Choroid plexus epithelial cell (primary cell): ENCODE measurements at regions not wholly inside any gene's neighbourhood (a gene's known extent, or its start where the extent isn't known, plus 50 kb on each side); places are given as distances from the start of the nearest gene placed in this dataset.

Experiments
- DNase-seq: peaks from one replicate; pipeline ENCODE4 v3.0.0-alpha.2; 2010; ENCODE audit warnings: low read depth
- H3K4me3 ChIP-seq: 2 replicates; pipeline ENCODE4 v1.5.1; 2011; ENCODE audit warnings: low read depth, mild to moderate bottlenecking, control low read depth, low read length, moderate library complexity
- TF ChIP-seq, protein P1 (sequence below): conservative IDR thresholded peaks from 2 replicates; pipeline ENCODE4 v1.5.1; 2011; ENCODE audit warnings: low read depth, mild to moderate bottlenecking, control low read depth, inconsistent platforms, low read length, moderate library complexity

DNA sequence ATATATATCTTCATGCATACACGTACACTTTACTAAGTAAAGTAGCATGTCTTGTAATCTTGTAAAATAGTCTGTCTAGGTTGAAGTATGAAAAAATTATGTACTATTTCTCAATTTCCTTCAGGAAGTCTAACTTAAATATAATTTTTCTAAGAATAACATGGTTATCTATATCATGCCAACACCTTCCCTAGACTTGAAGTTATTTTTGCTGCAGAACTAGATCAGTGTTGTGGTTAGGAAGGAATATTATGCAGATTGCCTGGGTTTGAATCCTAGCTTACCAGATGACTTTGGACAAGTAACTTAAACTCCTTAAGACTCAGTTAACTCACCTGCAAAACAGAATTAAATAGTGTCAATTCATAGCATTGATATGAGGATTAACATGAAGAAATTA, 142.2 kb upstream of the SEMA3A start:
- TF ChIP-seq, protein P1, sequence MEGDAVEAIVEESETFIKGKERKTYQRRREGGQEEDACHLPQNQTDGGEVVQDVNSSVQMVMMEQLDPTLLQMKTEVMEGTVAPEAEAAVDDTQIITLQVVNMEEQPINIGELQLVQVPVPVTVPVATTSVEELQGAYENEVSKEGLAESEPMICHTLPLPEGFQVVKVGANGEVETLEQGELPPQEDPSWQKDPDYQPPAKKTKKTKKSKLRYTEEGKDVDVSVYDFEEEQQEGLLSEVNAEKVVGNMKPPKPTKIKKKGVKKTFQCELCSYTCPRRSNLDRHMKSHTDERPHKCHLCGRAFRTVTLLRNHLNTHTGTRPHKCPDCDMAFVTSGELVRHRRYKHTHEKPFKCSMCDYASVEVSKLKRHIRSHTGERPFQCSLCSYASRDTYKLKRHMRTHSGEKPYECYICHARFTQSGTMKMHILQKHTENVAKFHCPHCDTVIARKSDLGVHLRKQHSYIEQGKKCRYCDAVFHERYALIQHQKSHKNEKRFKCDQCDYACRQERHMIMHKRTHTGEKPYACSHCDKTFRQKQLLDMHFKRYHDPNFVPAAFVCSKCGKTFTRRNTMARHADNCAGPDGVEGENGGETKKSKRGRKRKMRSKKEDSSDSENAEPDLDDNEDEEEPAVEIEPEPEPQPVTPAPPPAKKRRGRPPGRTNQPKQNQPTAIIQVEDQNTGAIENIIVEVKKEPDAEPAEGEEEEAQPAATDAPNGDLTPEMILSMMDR: no peak
- H3K4me3 ChIP-seq: no peak overlapping the region
- DNase-seq: no peak

DNA sequence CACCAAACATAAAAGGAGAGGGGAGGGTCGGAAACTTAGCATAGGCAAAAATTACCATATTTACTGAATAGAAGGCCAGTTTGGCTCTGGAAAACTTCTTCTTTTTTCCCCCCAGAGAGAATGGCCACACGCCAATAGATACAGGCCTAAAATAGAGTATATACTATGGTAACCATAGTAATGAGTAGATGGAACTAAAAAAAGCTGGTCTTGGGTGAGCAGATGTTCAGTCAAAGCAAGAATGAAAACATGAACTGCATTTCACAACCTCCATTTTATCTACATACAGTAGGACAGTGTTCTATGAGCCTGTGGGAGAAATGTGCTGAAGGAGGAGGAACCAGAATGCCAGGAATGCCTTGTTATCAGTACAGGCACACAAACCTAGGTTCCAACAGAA, 141.7 kb upstream of the SEMA3A start:
- H3K4me3 ChIP-seq: no peak overlapping the region
- DNase-seq: peak; percentile 97
- TF ChIP-seq, protein P1: no peak

DNA sequence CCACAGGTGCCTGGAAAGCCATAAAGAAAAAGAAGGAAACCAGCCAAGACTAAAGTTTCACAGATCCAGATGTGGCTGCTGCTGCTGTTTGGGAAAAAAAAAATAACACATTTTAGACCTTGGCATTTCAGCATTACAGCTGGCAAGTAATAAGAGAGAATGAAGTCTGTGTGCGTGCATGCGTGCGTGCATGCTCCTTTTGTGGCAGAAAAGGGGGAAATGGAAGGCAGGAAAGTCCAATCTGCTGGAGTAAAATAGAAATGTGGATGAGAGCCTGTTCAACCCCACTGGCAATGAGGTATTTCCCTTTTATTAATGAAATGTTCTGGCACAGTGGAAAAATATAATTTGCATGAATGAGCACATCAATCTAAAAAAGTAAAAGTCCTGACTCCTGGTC, 137.0 kb upstream of the SEMA3A start:
- H3K4me3 ChIP-seq: no peak overlapping the region
- TF ChIP-seq, protein P1: no peak
- DNase-seq: no peak

DNA sequence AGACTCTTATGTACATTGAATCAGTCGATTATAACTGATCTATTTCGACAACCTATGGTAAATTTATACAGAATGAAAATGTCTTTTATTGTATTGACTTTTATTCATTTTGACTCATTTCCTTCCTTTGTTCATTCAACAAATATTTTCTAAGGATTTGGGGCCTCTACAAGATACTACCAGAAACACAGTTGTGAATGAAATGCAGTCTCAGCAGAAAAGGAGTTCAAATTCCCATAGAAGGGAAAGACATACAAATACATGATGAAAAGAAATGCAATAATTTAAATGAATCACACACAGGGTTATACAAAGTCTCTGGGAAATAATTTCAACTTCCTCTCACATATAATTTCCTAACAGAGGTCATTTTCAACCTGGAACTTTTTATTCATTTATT, 134.0 kb upstream of the SEMA3A start:
- TF ChIP-seq, protein P1: no peak
- no peak overlapping the region for H3K4me3 ChIP-seq
- DNase-seq: no peak

DNA sequence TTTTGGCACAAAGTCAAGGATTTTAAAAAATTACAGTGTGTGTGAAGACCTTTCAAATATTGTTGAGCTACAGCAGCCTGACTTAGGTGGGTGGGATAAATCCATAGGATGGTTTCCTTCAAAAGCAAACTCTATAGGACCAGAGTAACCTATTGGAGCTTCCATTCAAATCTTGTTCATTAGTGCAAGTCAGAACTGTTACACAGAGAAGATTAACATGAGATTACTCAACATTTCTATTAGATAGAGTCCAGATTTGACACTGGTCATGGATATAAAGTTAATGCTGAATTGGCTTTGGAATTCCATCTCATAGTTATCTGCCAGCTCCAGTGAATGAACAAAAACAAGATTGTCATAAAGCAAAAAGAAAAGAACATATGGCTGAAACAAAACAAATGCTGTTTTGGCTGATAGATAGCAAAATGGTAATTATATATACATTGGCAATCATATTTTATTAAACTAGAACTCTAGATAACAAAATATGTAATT, 129.6 kb upstream of the SEMA3A start:
- TF ChIP-seq, protein P1: no peak
- no peak overlapping the region for H3K4me3 ChIP-seq
- no peak for DNase-seq

DNA sequence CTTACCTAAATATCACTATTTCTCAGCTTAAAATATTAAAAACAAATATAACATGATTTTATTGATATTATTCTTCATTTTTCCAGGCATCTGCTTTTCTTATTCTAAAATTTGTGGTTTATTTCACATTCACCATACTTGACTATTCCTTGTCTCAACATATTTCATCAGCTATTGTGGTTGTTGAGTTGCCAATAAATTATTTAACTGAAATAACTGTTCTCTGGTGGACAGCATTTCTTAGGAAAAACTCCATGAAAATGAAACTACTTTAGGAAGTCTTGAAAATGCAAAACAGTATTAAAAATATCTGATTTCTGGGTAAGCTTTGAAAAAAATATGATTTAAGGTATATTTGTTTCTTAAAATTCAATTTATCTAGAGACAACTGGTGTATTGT, 122.9 kb upstream of the SEMA3A start:
- TF ChIP-seq, protein P1: no peak

DNA sequence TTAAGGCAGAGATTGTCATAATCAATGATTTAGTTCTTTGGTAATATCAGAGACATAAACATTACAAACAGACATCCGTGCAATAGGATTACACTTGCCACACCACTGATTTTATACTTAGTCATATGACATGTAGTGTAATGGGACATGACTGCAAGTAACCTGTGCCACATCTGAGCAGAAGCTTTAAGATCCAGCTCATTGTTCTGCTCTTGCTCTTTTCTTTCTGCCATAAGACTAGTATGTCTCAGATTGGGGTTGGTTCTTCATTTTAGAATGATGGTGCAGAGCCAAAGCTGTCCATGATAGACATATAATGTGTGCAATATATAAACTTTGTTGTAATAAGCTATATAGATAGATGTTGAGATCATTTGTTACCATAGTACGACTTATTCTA, 119.7 kb upstream of the SEMA3A start:
- H3K4me3 ChIP-seq: no peak overlapping the region
- no peak for DNase-seq
- TF ChIP-seq, protein P1: no peak

More for the DNA sequence above, 122.9 kb upstream of the SEMA3A start:
- no peak overlapping the region for H3K4me3 ChIP-seq
- no peak for DNase-seq
